ENCODE measurements at regions not wholly inside any gene's neighbourhood (a gene's known extent, or its start where the extent isn't known, plus 50 kb on each side); places are given as distances from the start of the nearest gene placed in this dataset.

- no peak overlapping the region for H3K27ac ChIP-seq (ENCODE audit: low read depth, low read length, poor library complexity, severe bottlenecking)
- ChIA-PET CTCF (interaction anchor here (0.6 kb wide), 2 partner anchors 29 to 219 kb away, joined by 3 to 4 read pairs; no protein-coding TSS in a partner anchor), POLR2A (ENCODE audit: low non-redundant PET) (no interaction called here)
- intact Hi-C loops (cut with micrococcal nuclease; ENCODE audit: unreplicated experiment): no loop called here
- TF ChIP-seq CTCF (conservative IDR thresholded peaks at IDR 0.05; ENCODE audit: low read depth, low read length): no peak
- no peak for TF ChIP-seq EZH2 (IDR thresholded peaks at IDR 0.05; ENCODE audit: borderline replicate concordance, low read depth, low read length, poor library complexity, severe bottlenecking)
- H3K9me3 ChIP-seq (ENCODE audit: low read depth, low read length, poor library complexity, severe bottlenecking): no peaks in the 10 kb centered on the region
- BruUV-seq (replicated peaks): no TSS peak
- no peaks in the 10 kb centered on the region for H3K36me3 ChIP-seq (ENCODE audit: insufficient read depth, low read length, poor library complexity, severe bottlenecking)
- H3K4me1 ChIP-seq (ENCODE audit: insufficient read depth, low read length, poor library complexity, severe bottlenecking): no peaks in the 10 kb centered on the region
- no peak overlapping the region for H3K4me3 ChIP-seq (ENCODE audit: low read depth, low read length, poor library complexity, severe bottlenecking)
- no peaks in the 10 kb centered on the region for H3K27me3 ChIP-seq (replicated peaks; ENCODE audit: insufficient read depth, low read depth, low read length, poor library complexity)
- DNase-seq (ENCODE audit: low spot score): no peak
Measured at GRCh38 chr18:23350188-23350587, 102.9 kb upstream of the RIOK3 start.

- BruUV-seq (replicated peaks): no TSS peak
- no peaks in the 10 kb centered on the region for H3K9me3 ChIP-seq (ENCODE audit: low read depth, low read length, poor library complexity, severe bottlenecking)
- no peaks in the 10 kb centered on the region for H3K36me3 ChIP-seq (ENCODE audit: insufficient read depth, low read length, poor library complexity, severe bottlenecking)
- H3K4me3 ChIP-seq (ENCODE audit: low read depth, low read length, poor library complexity, severe bottlenecking): no peak overlapping the region
- ChIA-PET CTCF (no interaction called here), POLR2A (ENCODE audit: low non-redundant PET) (no interaction called here)
- no peaks in the 10 kb centered on the region for H3K4me1 ChIP-seq (ENCODE audit: insufficient read depth, low read length, poor library complexity, severe bottlenecking)
- TF ChIP-seq EZH2 (IDR thresholded peaks at IDR 0.05; ENCODE audit: borderline replicate concordance, low read depth, low read length, poor library complexity, severe bottlenecking) (no peak), CTCF (conservative IDR thresholded peaks at IDR 0.05; ENCODE audit: low read depth, low read length) (no peak)
- intact Hi-C loops (cut with micrococcal nuclease; ENCODE audit: unreplicated experiment): no loop called here
- H3K27me3 ChIP-seq (replicated peaks; ENCODE audit: insufficient read depth, low read depth, low read length, poor library complexity): no peaks in the 10 kb centered on the region
- H3K27ac ChIP-seq (ENCODE audit: low read depth, low read length, poor library complexity, severe bottlenecking): no peak overlapping the region
- no peak for DNase-seq (ENCODE audit: low spot score)
Measured at GRCh38 chr18:23351521-23351920, 101.6 kb upstream of the RIOK3 start.

- BruUV-seq (replicated peaks): no TSS peak
- Histone ChIP-seq H3K4me1 (ENCODE audit: insufficient read depth, low read length, poor library complexity, severe bottlenecking) (no peaks in the 10 kb centered on the region), H3K27me3 (replicated peaks; ENCODE audit: insufficient read depth, low read depth, low read length, poor library complexity) (no peaks in the 10 kb centered on the region), H3K27ac (ENCODE audit: low read depth, low read length, poor library complexity, severe bottlenecking) (no peak overlapping the region), H3K36me3 (ENCODE audit: insufficient read depth, low read length, poor library complexity, severe bottlenecking) (no peaks in the 10 kb centered on the region), H3K4me3 (ENCODE audit: low read depth, low read length, poor library complexity, severe bottlenecking) (no peak overlapping the region), H3K9me3 (ENCODE audit: low read depth, low read length, poor library complexity, severe bottlenecking) (no peaks in the 10 kb centered on the region)
- CTCF ChIA-PET: no interaction called here
- TF ChIP-seq CTCF (conservative IDR thresholded peaks at IDR 0.05; ENCODE audit: low read depth, low read length) (no peak), EZH2 (IDR thresholded peaks at IDR 0.05; ENCODE audit: borderline replicate concordance, low read depth, low read length, poor library complexity, severe bottlenecking) (no peak)
- no peak for DNase-seq (ENCODE audit: low spot score)
- POLR2A ChIA-PET (ENCODE audit: low non-redundant PET): no interaction called here
- intact Hi-C loops (cut with micrococcal nuclease; ENCODE audit: unreplicated experiment): no loop called here
Measured at GRCh38 chr18:23352042-23352441, 101.0 kb upstream of the RIOK3 start.

All from A673 (cell line).